Psoas muscle (tissue), 7 donors: ENCODE measurements at regions not wholly inside any gene's neighbourhood (a gene's known extent, or its start where the extent isn't known, plus 50 kb on each side); places are given as distances from the start of the nearest gene placed in this dataset.

ENCODE experiments used
- ATAC-seq, 4 donors: fragments of 200-7000 bp; cut with Tn5 transposase; one replicate each; pipeline ENCODE4 v1.9.1; 2020; ENCODE audit warnings: moderate library complexity in 3 of 4, mild to moderate bottlenecking in 2 of 4
- DNase-seq, 2 donors: peaks; one replicate each; pipeline ENCODE4 v3.0.0-alpha.2; 2020
- H3K27ac ChIP-seq: fragments of 200-600 bp; one replicate; pipeline ENCODE4 v1.8.0; 2022
- H3K27me3 ChIP-seq, 3 donors: fragments of 200-600 bp in 1 of 3; one replicate each; pipeline versions ENCODE4 v1.6.1 to v1.8.0; 2013 to 2022; ENCODE audit warnings: low read length in 2 of 3, mild to moderate bottlenecking in 2 of 3, moderate library complexity in 1 of 3; ENCODE audit not compliant: insufficient read depth in 3 of 3
- H3K36me3 ChIP-seq, 2 donors: fragments of 200-600 bp in 1 of 2; one replicate each; pipeline versions ENCODE4 v1.6.1 to v1.8.0; 2013 to 2022; ENCODE audit warnings: low read depth in 1 of 2, mild to moderate bottlenecking in 1 of 2, moderate library complexity in 1 of 2; ENCODE audit not compliant: insufficient read depth in 1 of 2
- H3K4me1 ChIP-seq: fragments of 200-600 bp; one replicate; pipeline ENCODE4 v1.8.0; 2022
- H3K4me3 ChIP-seq: fragments of 200-600 bp; one replicate; pipeline ENCODE4 v1.8.0; 2022; ENCODE audit warnings: mild to moderate bottlenecking
- H3K9me3 ChIP-seq: fragments of 200-600 bp; one replicate; pipeline ENCODE4 v1.8.0; 2022
- CTCF ChIP-seq: fragments of 200-600 bp; IDR thresholded peaks from one replicate; pipeline ENCODE4 v1.8.0; 2022; ENCODE audit warnings: antibody characterized with exemption
- WGBS, 3 donors: extraction: QIAGEN DNeasy Blood & Tissue Kit; methylation state at CpG; one replicate each; pipeline versions ENCODE4 v1.1.6 to v1.1.7; 2013; 5-methylcytosine and 5-hydroxymethylcytosine counted together
- intact Hi-C, 2 donors: fragments of 100-400 bp; cut with DNase I; formaldehyde crosslinking; loops; one replicate each; pipeline versions ENCODE4 v1.11.0 to v1.14.2; 2022
- donor health status: healthy with polysubstance abuse.
- donor health status: DM: no; HTN: no; CAD: no; lungs with moderate emphysema.
- donor health status: Bipolar disorder and iron deficiency.
- donor health status: healthy.
- donor health status: DM: yes; HTN: yes; CAD: no.
- donor health status: DM: no; HTN: no; CAD: no.
- donor health status: DM: yes; HTN: yes; CAD: no.

- Histone ChIP-seq H3K4me3 (no peak overlapping the region), H3K36me3 (no peaks in the 10 kb centered on the region), H3K9me3 (no peaks in the 10 kb centered on the region), H3K27me3 (no peaks in the 10 kb centered on the region), H3K4me1 (no peaks in the 10 kb centered on the region), H3K27ac (no peak overlapping the region)
- 78 to 85% (median 80%) methylated on average over 2 of the region's 2 CpGs for WGBS, 3 donors
- intact Hi-C loops: no loop called here
- ATAC-seq (no peak), DNase-seq (no peak)
- no peak for TF ChIP-seq CTCF
Measured at GRCh38 chr2:196383799-196384198, 212.4 kb upstream of the STK17B start.

GRCh38 chr2:196384729-196385128 is 213.4 kb upstream of the STK17B start:
- ATAC-seq (no peak), DNase-seq (no peak)
- TF ChIP-seq CTCF: no peak
- H3K36me3 ChIP-seq: no peaks in the 10 kb centered on the region
- intact Hi-C loops: no loop called here
- H3K9me3 ChIP-seq: no peaks in the 10 kb centered on the region
- H3K4me1 ChIP-seq: no peaks in the 10 kb centered on the region
- no peak overlapping the region for H3K27ac ChIP-seq
- no peaks in the 10 kb centered on the region for H3K27me3 ChIP-seq
- H3K4me3 ChIP-seq: no peak overlapping the region
- 80 to 91% (median 88%) methylated on average over 1 of the region's 1 CpG for WGBS, 3 donors

- no peak for ATAC-seq
- no peak for TF ChIP-seq CTCF
- H3K4me3 ChIP-seq: no peak overlapping the region
Measured at GRCh38 chr2:196389670-196390069, 218.3 kb upstream of the STK17B start.

GRCh38 chr2:196390243-196391148 is 219.1 kb upstream of the STK17B start:
- DNase-seq (no peak), ATAC-seq (no peak)
- Histone ChIP-seq H3K36me3 (no peaks in the 10 kb centered on the region), H3K27me3 (no peaks in the 10 kb centered on the region), H3K4me3 (no peak overlapping the region), H3K9me3 (no peaks in the 10 kb centered on the region), H3K4me1 (no peaks in the 10 kb centered on the region), H3K27ac (no peak overlapping the region)
- 90% methylated on average over 6 of the region's 6 CpGs for WGBS, 3 donors
- TF ChIP-seq CTCF: no peak
- intact Hi-C loops: no loop called here

More at GRCh38 chr2:196389670-196390069, 218.3 kb upstream of the STK17B start:
- H3K27ac ChIP-seq: no peak overlapping the region
- H3K36me3 ChIP-seq: no peaks in the 10 kb centered on the region
- H3K27me3 ChIP-seq: no peaks in the 10 kb centered on the region
- no peak for DNase-seq
- H3K9me3 ChIP-seq: no peaks in the 10 kb centered on the region
- intact Hi-C loops: no loop called here
- no peaks in the 10 kb centered on the region for H3K4me1 ChIP-seq

- Histone ChIP-seq H3K4me1 (no peaks in the 10 kb centered on the region), H3K9me3 (no peaks in the 10 kb centered on the region), H3K27me3 (no peaks in the 10 kb centered on the region), H3K27ac (no peak overlapping the region), H3K4me3 (no peak overlapping the region), H3K36me3 (no peaks in the 10 kb centered on the region)
- WGBS, 3 donors: 96 to 100% (median 97%) methylated on average over 1 of the region's 1 CpG
- TF ChIP-seq CTCF: no peak
- ATAC-seq (no peak), DNase-seq (no peak)
- intact Hi-C loops: no loop called here
Measured at GRCh38 chr2:196391149-196391479, 219.7 kb upstream of the STK17B start.
